Effector CD4-positive, alpha-beta T cell (primary cell): ENCODE measurements at regions not wholly inside any gene's neighbourhood (a gene's known extent, or its start where the extent isn't known, plus 50 kb on each side); places are given as distances from the start of the nearest gene placed in this dataset.

Source experiments
- DNase-seq: peaks from one replicate; pipeline ENCODE4 v3.0.0-alpha.2; 2020

- no peak for DNase-seq
These were observed 129.0 kb upstream of the TNFAIP3 start for GRCh38 chr6:137737836-137738596.

- DNase-seq = no peak
These were observed 128.0 kb upstream of the TNFAIP3 start for GRCh38 chr6:137738931-137739504.

GRCh38 chr6:137739544-137739943, 127.5 kb upstream of the TNFAIP3 start:
- no peak for DNase-seq

- DNase-seq = no peak
These were observed 126.8 kb upstream of the TNFAIP3 start for GRCh38 chr6:137740091-137740755.

GRCh38 chr6:137740967-137741761, 125.9 kb upstream of the TNFAIP3 start:
- DNase-seq = no peak

- no peak for DNase-seq
These were observed 123.6 kb upstream of the TNFAIP3 start for GRCh38 chr6:137743493-137743892.

GRCh38 chr6:137744877-137745276, 122.2 kb upstream of the TNFAIP3 start:
- no peak for DNase-seq

- DNase-seq = no peak
These were observed 121.7 kb upstream of the TNFAIP3 start for GRCh38 chr6:137745321-137745720.

- no peak for DNase-seq
These were observed 120.8 kb upstream of the TNFAIP3 start for GRCh38 chr6:137746264-137746663.

GRCh38 chr6:137749696-137750211, 117.3 kb upstream of the TNFAIP3 start:
- no peak for DNase-seq

- DNase-seq = no peak
These were observed 116.8 kb upstream of the TNFAIP3 start for GRCh38 chr6:137750297-137750696.

GRCh38 chr6:137751768-137752560, 115.1 kb upstream of the TNFAIP3 start:
- no peak for DNase-seq

- no peak for DNase-seq
These were observed 112.7 kb upstream of the TNFAIP3 start for GRCh38 chr6:137754366-137754765.

- no peak for DNase-seq
These were observed 112.2 kb upstream of the TNFAIP3 start for GRCh38 chr6:137754866-137755265.

GRCh38 chr6:137755284-137755683, 111.8 kb upstream of the TNFAIP3 start:
- DNase-seq = no peak

GRCh38 chr6:137756788-137757187, 110.3 kb upstream of the TNFAIP3 start:
- DNase-seq = no peak

GRCh38 chr6:137758661-137759060, 108.4 kb upstream of the TNFAIP3 start:
- no peak for DNase-seq

- no peak for DNase-seq
These were observed 107.4 kb upstream of the TNFAIP3 start for GRCh38 chr6:137759624-137760023.

GRCh38 chr6:137761072-137761471, 106.0 kb upstream of the TNFAIP3 start:
- no peak for DNase-seq

- DNase-seq = no peak
These were observed 105.6 kb upstream of the TNFAIP3 start for GRCh38 chr6:137761487-137761886.

GRCh38 chr6:137762168-137763090, 104.6 kb upstream of the TNFAIP3 start:
- DNase-seq = no peak
